K562 (cell line): ENCODE measurements at regions not wholly inside any gene's neighbourhood (a gene's known extent, or its start where the extent isn't known, plus 50 kb on each side); places are given as distances from the start of the nearest gene placed in this dataset.
A peak's percentile ranks its signal among the peaks of the same experiment; 100 is the strongest.

ENCODE experiments used
- BRF1 ChIP-seq: IDR thresholded peaks from 3 replicates; pipeline ENCODE4 v1.6.1; 2011; ENCODE audit warnings: borderline replicate concordance, mild to moderate bottlenecking; ENCODE audit not compliant: insufficient read length; ENCODE audit errors: extremely low read depth
- E4F1 ChIP-seq: fragments of 250-450 bp; sonication (Bioruptor Pico); IDR thresholded peaks from 2 replicates; pipeline ENCODE4 v1.5.0; 2021; ENCODE audit warnings: mild to moderate bottlenecking, borderline replicate concordance
- KHSRP ChIP-seq: fragments of 450-650 bp; IDR thresholded peaks from 2 replicates; pipeline ENCODE4 v1.6.1; 2017
- MEIS2 ChIP-seq: fragments of 450-650 bp; IDR thresholded peaks from 2 replicates; pipeline ENCODE4 v1.6.1; 2014; ENCODE audit warnings: mild to moderate bottlenecking; ENCODE audit not compliant: partially characterized antibody
- MTA2 ChIP-seq: fragments of 450-650 bp; IDR thresholded peaks from 2 replicates; pipeline ENCODE4 v1.6.1; 2016; ENCODE audit warnings: low read depth
- RBM25 ChIP-seq: fragments of 200-400 bp; formaldehyde crosslinking; IDR thresholded peaks from 2 replicates; pipeline ENCODE4 v1.6.1; 2018; ENCODE audit warnings: low read length, low read depth, moderate library complexity; ENCODE audit not compliant: severe bottlenecking
- RCOR1 ChIP-seq, 2 experiments: IDR thresholded peaks; 2 replicates each; pipeline ENCODE4 v1.6.1; 2012; ENCODE audit warnings: low read depth in 2 of 2, low read length in 2 of 2, borderline replicate concordance in 1 of 2, improper control_type of control experiment in 1 of 2
- SIN3B ChIP-seq: fragments of 450-650 bp; IDR thresholded peaks from 2 replicates; pipeline ENCODE4 v1.6.1; 2017; ENCODE audit warnings: low read depth, mild to moderate bottlenecking, moderate library complexity
- SMARCA5 ChIP-seq: fragments of 450-650 bp; IDR thresholded peaks from 2 replicates; pipeline ENCODE4 v1.6.1; 2016
- TCF3 ChIP-seq: sonication (generic); formaldehyde crosslinking; IDR thresholded peaks from 2 replicates; pipeline ENCODE4 v1.4.0; 2020; ENCODE audit warnings: mild to moderate bottlenecking, missing genetic modification reagents
- TFAP4 ChIP-seq: sonication (generic); formaldehyde crosslinking; IDR thresholded peaks from 2 replicates; pipeline ENCODE4 v1.8.0; 2022; ENCODE audit warnings: missing genetic modification reagents, mild to moderate bottlenecking, moderate library complexity, borderline replicate concordance
- USF1 ChIP-seq: sonication (generic); formaldehyde crosslinking; IDR thresholded peaks from 2 replicates; pipeline ENCODE4 v1.9.0; 2022; ENCODE audit warnings: mild to moderate bottlenecking, missing genetic modification reagents
- XRCC3 ChIP-seq: fragments of 450-650 bp; IDR thresholded peaks from 2 replicates; pipeline ENCODE4 v1.6.1; 2017; ENCODE audit warnings: mild to moderate bottlenecking, moderate library complexity
- ZNF436 ChIP-seq: fragments of 250-450, 450-650 bp; sonication (Bioruptor Pico); formaldehyde crosslinking; IDR thresholded peaks from 2 replicates; pipeline ENCODE4 v1.7.0; 2020; ENCODE audit warnings: mild to moderate bottlenecking
- ZNF668 ChIP-seq: fragments of 250-450 bp; sonication (Bioruptor Pico); IDR thresholded peaks from 2 replicates; pipeline ENCODE4 v1.8.0; 2022; ENCODE audit warnings: mild to moderate bottlenecking, inconsistent platforms
- ZNF79 ChIP-seq: fragments of 250-450 bp; sonication (Bioruptor Pico); IDR thresholded peaks from 2 replicates; pipeline ENCODE4 v1.4.0; 2020; ENCODE audit warnings: low read depth, mild to moderate bottlenecking, moderate library complexity
- TF ChIP-seq, protein P1 (sequence below): fragments of 450-650 bp; IDR thresholded peaks from 2 replicates; pipeline ENCODE4 v1.6.1; 2016; ENCODE audit warnings: low read depth, mild to moderate bottlenecking, moderate library complexity
- TF ChIP-seq, protein P2 (sequence below): sonication (generic); formaldehyde crosslinking; IDR thresholded peaks from 2 replicates; pipeline ENCODE4 v1.5.0; 2020; ENCODE audit warnings: missing genetic modification reagents
- TF ChIP-seq, protein P3 (sequence below): fragments of 250-450 bp; sonication (Bioruptor Pico); IDR thresholded peaks from 2 replicates; pipeline ENCODE4 v1.8.0; 2021; ENCODE audit warnings: mild to moderate bottlenecking, moderate library complexity
- TF ChIP-seq, protein P4 (sequence below), 2 experiments: IDR thresholded peaks; 2 replicates each; pipeline ENCODE4 v1.6.1; 2012; ENCODE audit warnings: improper control_type of control experiment in 2 of 2, low read depth in 2 of 2, low read length in 2 of 2, borderline replicate concordance in 1 of 2

DNA sequence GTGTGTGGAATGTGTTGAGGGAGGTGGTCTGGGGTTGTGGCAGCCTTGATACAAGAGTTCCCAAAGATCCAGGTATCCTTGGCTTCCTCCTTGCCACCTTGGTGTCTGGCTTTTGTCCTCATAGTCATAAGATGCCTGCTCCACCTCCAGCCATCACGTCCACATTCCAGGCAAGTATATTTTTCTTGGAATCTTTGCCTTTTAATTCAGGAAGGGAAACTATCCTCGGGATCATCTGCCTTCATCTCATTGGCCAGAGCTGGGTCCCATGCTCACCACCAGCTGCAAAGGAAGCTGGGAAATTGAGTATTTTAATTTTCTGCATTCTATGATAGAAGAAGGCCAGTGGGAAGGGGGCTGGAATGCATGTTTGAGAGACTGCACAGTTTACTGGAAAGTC is 186.7 kb downstream of the C9orf50 start (continued):
- TF ChIP-seq ZNF79 (CRISPR knock-in tag), result no peak
- 0 out of 4 replicates have a peak, but pooled peaks of 1 of the 2 experiments have one; percentile 19 for TF ChIP-seq RCOR1 (IDR thresholded peaks at IDR 0.05; ENCODE audit: borderline replicate concordance in 1 of 2, low read depth in 2 of 2, low read length in 2 of 2)
- TF ChIP-seq SMARCA5, result peak; percentile 77; the same call in 1 of the 2 replicates
- TF ChIP-seq E4F1 (CRISPR knock-in tag), result no peak
- TF ChIP-seq ZNF668 (CRISPR knock-in tag), result no peak
- no peak for TF ChIP-seq TCF3
- no peak for TF ChIP-seq SIN3B
- TF ChIP-seq, protein P1, sequence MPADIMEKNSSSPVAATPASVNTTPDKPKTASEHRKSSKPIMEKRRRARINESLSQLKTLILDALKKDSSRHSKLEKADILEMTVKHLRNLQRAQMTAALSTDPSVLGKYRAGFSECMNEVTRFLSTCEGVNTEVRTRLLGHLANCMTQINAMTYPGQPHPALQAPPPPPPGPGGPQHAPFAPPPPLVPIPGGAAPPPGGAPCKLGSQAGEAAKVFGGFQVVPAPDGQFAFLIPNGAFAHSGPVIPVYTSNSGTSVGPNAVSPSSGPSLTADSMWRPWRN, result no peak
- TF ChIP-seq, protein P2, sequence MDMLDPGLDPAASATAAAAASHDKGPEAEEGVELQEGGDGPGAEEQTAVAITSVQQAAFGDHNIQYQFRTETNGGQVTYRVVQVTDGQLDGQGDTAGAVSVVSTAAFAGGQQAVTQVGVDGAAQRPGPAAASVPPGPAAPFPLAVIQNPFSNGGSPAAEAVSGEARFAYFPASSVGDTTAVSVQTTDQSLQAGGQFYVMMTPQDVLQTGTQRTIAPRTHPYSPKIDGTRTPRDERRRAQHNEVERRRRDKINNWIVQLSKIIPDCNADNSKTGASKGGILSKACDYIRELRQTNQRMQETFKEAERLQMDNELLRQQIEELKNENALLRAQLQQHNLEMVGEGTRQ (CRISPR knock-in tag), result peak; percentile 79
- no peak for TF ChIP-seq ZNF436
- no peak for TF ChIP-seq TFAP4 (CRISPR knock-in tag)
- peak; percentile 98 for TF ChIP-seq RBM25
- TF ChIP-seq XRCC3, result no peak
- TF ChIP-seq, protein P3, sequence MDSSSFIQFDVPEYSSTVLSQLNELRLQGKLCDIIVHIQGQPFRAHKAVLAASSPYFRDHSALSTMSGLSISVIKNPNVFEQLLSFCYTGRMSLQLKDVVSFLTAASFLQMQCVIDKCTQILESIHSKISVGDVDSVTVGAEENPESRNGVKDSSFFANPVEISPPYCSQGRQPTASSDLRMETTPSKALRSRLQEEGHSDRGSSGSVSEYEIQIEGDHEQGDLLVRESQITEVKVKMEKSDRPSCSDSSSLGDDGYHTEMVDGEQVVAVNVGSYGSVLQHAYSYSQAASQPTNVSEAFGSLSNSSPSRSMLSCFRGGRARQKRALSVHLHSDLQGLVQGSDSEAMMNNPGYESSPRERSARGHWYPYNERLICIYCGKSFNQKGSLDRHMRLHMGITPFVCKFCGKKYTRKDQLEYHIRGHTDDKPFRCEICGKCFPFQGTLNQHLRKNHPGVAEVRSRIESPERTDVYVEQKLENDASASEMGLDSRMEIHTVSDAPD, result no peak
- TF ChIP-seq USF1 (CRISPR knock-in tag), result 0 out of 2 replicates have a peak, but pooled peaks have one; percentile 42
- TF ChIP-seq MEIS2, result no peak
- no peak for TF ChIP-seq BRF1
- TF ChIP-seq KHSRP, result no peak
- TF ChIP-seq, protein P4, sequence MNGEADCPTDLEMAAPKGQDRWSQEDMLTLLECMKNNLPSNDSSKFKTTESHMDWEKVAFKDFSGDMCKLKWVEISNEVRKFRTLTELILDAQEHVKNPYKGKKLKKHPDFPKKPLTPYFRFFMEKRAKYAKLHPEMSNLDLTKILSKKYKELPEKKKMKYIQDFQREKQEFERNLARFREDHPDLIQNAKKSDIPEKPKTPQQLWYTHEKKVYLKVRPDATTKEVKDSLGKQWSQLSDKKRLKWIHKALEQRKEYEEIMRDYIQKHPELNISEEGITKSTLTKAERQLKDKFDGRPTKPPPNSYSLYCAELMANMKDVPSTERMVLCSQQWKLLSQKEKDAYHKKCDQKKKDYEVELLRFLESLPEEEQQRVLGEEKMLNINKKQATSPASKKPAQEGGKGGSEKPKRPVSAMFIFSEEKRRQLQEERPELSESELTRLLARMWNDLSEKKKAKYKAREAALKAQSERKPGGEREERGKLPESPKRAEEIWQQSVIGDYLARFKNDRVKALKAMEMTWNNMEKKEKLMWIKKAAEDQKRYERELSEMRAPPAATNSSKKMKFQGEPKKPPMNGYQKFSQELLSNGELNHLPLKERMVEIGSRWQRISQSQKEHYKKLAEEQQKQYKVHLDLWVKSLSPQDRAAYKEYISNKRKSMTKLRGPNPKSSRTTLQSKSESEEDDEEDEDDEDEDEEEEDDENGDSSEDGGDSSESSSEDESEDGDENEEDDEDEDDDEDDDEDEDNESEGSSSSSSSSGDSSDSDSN (IDR thresholded peaks at IDR 0.05; ENCODE audit: borderline replicate concordance in 1 of 2, low read depth in 2 of 2, low read length in 2 of 2), result no peak
- no peak for TF ChIP-seq MTA2
